K562 (cell line): ENCODE measurements at regions not wholly inside any gene's neighbourhood (a gene's known extent, or its start where the extent isn't known, plus 50 kb on each side); places are given as distances from the start of the nearest gene placed in this dataset.

Experiments
- CBFB ChIP-seq: sonication (generic); formaldehyde crosslinking; IDR thresholded peaks from 2 replicates; pipeline ENCODE4 v1.4.0; 2020; ENCODE audit warnings: mild to moderate bottlenecking, missing genetic modification reagents
- EZH2 ChIP-seq: IDR thresholded peaks from 2 replicates; pipeline ENCODE4 v1.6.1; 2012; ENCODE audit warnings: low read depth, mild to moderate bottlenecking, inconsistent platforms, low read length, borderline replicate concordance
- FOXA3 ChIP-seq, 2 experiments: fragments of 450-650 bp in 1 of 2; sonication (generic) in 1 of 2; formaldehyde crosslinking; IDR thresholded peaks in 1 of 2; conservative IDR thresholded peaks in 1 of 2; 2 replicates each; pipeline versions ENCODE4 v1.4.0 to v1.8.0; 2020 to 2022; ENCODE audit warnings: mild to moderate bottlenecking in 2 of 2, missing genetic modification reagents in 1 of 2
- FOXP4 ChIP-seq: sonication (generic); formaldehyde crosslinking; IDR thresholded peaks from 2 replicates; pipeline ENCODE4 v1.8.0; 2022; ENCODE audit warnings: mild to moderate bottlenecking, missing genetic modification reagents, borderline replicate concordance
- REST ChIP-seq, 2 experiments: fragments of 450-650 bp; formaldehyde crosslinking in 1 of 2; IDR thresholded peaks; 2 replicates each; pipeline versions ENCODE4 v1.4.0 to v1.6.1; 2014 to 2020; ENCODE audit warnings: mild to moderate bottlenecking in 2 of 2, borderline replicate concordance in 1 of 2, low read depth in 1 of 2
- SIX5 ChIP-seq, 2 experiments: IDR thresholded peaks; 2 replicates each; pipeline ENCODE4 v1.6.1; 2011; ENCODE audit warnings: low read length in 2 of 2, borderline replicate concordance in 1 of 2, low read depth in 1 of 2, mild to moderate bottlenecking in 1 of 2, moderate library complexity in 1 of 2; ENCODE audit not compliant: insufficient read depth in 1 of 2
- SREBF2 ChIP-seq: sonication (generic); formaldehyde crosslinking; IDR thresholded peaks from 2 replicates; pipeline ENCODE4 v1.4.0; 2020; ENCODE audit warnings: mild to moderate bottlenecking, missing genetic modification reagents
- ZNF12 ChIP-seq: sonication (generic); formaldehyde crosslinking; IDR thresholded peaks from 2 replicates; pipeline ENCODE4 v1.4.0; 2020; ENCODE audit warnings: mild to moderate bottlenecking, missing genetic modification reagents

DNA sequence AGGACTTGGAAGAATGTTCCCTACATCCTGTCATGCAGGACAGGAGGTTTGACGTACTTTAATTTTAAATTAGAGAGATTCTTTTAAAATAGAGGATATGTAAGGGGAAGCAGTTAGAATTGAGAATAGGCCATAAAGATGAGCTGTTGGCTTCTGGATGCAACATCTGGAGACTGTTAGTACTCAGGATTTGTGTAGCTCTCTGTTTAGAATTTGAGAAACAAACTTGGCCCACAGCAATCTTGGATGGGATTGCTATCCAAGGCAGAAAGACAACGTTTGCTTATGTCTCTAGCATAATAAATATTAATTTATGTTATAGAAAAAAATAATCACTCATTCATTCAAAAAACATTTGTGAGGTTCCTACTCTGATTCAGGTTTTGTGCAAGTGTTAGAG lies 398.4 kb upstream of the NOVA1 start:
- TF ChIP-seq REST (IDR thresholded peaks at IDR 0.05; ENCODE audit: borderline replicate concordance) (no peak), REST (CRISPR knock-in tag; IDR thresholded peaks at IDR 0.05; ENCODE audit: low read depth) (no peak), ZNF12 (CRISPR knock-in tag) (no peak), CBFB (CRISPR knock-in tag) (no peak), EZH2 (no peak), SREBF2 (CRISPR knock-in tag) (no peak), FOXA3 (CRISPR knock-in tag; conservative IDR thresholded peaks at IDR 0.05 in 1 of 2, IDR thresholded peaks at IDR 0.05 in 1 of 2) (no peak), FOXP4 (CRISPR knock-in tag) (no peak), SIX5 (IDR thresholded peaks at IDR 0.05; ENCODE audit: borderline replicate concordance in 1 of 2, insufficient read depth in 1 of 2, low read depth in 1 of 2, low read length in 2 of 2) (no peak)
